Activated naive CD4-positive, alpha-beta T cell treated with Interleukin-2 at 50 U/mL for 16 hours (primary cell): ENCODE measurements at regions not wholly inside any gene's neighbourhood (a gene's known extent, or its start where the extent isn't known, plus 50 kb on each side); places are given as distances from the start of the nearest gene placed in this dataset.
A peak's percentile ranks its signal among the peaks of the same experiment; 100 is the strongest.

Source experiments
- DNase-seq: peaks from one replicate; pipeline ENCODE4 v3.0.0-alpha.2; 2020

DNA sequence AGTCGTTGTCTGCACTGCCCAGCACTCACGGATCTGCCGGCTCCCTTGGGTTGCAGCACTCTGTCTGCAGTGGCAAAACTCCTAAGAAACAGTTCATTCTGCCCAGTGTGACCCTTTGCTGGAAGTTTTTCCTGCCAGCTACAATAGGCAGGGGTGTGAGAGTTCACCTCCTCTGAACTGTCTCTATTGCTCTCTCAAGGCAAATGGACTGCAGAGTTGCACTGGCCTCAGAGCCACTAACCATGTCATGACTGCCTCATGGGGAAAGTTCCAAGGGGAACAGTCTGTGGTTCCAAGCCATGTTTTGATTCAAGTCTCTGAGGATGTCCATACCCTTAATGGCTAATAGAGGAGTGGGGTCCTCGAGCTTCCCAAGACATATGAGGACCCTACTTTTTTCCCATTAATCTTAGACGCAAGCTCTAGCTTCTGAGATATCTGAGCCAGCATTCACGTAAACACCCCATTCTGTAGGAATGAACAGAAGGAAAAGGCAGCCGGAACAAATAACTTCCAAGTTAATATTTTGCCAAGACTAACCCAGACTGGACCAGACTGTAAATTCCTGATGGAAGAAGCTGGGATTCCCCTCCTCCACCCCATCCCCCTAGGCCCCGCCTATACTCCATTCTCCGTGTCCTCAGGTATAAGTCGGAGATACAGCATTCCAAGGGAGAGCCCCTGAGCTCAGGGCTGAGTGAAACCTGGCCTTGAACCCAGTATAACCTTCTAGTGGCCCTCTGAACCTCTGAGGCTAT lies 93.8 kb upstream of the AKT3 start:
- no peak for DNase-seq

DNA sequence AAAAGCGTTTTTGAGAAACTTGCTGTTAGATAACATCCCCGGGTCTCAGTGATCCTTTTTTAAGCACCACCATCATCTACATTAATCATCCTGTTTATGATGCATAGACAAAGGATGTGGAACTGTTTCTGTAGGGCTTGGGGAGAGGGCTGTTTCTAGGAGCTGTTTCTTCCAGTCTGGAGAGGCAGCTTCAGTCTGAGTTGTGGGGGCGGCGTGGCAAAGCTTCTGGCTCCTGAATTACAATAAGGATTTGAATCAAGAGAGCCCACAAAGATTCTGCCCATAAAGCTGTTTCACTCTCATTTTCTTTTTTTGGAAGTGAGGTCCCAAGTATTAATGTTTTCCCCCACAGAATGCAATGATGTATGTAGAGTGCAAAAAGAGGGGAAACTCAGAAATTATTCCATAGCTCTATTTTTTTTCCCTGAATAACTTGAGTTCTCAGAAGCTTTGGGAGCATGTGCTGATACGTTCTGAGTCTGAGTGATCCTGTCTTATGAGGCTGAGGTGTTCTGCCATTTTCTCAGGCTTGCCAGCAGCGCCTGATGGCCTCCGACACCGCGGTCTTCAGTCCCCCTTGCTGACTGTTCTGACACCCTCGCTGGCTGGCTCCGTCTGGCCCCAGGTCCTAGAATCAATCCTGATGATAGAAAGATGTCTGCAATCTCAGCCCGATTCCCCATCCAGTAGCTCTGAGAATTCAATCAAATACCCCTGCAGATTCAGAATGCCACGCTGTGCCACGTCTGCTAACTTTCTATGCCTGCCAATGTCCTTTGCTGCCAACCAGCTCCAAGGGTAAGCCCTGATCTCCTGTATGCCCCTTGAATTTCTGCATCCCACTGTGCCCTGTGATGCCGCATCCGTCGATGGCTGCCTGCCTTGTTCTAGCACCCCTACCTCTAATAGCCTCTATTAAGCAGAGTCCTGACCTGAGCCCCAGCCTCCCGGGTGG lies 92.4 kb upstream of the AKT3 start:
- DNase-seq, result no peak

DNA sequence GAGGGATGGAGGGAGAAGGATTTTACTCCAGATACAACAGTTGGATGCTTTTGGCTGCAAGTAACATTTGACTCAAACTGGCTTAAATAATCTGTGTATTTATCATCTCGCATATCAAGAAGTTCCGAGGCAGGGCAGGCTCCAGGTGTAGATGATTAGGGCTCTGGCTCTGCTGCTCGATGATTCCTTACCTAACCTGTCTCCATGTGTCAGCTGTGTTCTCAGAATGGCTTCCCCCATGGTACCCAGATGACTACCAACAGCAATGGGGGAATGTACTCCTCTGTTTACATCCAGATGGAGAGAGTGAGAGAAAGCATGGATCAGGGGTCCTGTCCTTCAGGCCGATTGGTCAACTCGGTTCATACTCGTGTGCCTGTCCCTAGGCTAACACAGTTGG lies 90.4 kb upstream of the AKT3 start:
- DNase-seq, result no peak

DNA sequence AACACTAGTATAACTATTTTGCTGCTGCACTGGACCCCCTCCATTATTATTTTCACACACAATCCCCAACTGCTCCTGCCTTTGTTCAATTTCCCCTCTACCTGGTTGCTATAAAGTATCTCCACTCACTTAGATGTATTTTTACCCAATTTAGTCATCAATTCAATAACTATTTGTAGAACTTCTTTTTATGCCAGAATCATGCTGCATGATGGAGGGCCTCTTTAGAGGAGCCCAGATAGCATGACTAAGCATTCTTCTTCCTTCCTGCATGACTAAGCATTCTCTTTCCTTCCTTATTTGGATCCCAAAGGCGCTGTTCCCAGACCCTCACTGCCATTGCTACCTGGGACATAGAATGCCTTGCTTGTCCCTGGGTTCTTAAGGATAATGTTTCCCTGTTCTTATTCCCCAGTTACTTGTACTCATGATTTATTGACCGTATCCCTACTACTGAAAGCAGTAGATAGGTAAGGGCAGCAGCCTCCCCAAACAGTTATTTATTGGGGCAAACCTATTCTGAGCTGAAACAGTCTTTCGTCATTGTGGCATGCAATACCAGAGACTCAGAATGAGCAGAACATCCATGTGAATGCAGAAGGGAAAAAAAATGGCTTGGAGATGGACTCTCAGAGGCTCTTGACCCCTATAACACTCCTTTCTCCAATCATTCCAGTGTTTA lies 89.3 kb upstream of the AKT3 start:
- no peak for DNase-seq

DNA sequence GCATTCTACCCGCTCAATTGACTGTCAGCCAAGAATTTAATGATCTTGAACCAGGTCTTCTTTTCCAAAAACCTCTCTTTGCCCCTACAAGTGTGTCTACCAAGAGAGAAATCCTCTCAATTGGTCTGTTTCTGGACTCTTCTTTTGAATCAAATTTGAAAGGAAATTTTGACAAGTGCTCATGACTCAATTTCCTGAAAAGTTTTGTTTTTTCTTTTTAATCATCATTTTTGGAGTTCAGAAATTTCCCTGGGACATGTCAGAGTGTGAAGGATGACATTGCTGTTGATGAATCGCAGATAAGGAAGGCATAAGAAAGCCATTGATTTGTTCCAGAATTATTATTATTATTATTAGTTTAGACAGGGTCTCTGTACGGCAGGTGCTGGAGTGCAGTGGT lies 88.2 kb upstream of the AKT3 start:
- DNase-seq, result no peak

DNA sequence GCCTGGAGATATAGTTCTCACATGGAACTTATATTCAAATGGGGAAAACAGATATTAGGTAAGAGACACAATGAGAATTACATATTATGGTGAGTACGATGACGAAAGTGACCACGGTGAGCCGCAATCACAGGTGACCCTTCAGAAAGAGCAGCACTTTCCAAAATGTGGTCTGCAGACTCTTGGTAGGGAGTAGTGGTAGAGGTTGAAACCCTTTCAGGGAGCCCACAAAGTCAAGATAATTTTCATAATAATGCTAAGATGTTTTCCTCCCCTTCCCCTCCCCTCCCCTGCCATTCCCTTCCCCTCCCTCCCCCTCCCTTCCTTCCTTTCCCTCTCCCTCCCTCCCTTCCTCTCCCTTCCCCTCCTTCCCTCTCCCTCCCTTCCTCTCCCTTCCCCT lies 83.5 kb upstream of the AKT3 start:
- DNase-seq, result no peak

DNA sequence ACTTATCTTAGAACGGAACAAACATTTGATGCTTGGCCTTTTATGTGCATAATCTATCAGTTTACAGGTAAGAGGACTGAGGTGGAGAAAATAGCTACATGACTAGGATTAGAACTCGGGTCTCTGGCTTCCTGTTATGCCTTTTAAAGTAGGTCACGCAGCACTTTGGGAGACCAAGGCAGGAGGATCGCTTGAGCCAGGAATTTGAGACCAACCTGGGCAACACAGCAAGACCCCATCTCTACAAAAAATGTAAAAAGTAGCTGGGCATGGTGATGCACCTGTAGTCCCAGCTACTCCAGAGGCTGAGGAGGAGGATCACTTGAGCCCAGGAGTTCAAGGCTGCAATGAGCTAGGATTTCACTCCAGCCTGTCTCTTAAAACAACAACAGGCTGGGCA lies 81.9 kb upstream of the AKT3 start:
- DNase-seq, result no peak

DNA sequence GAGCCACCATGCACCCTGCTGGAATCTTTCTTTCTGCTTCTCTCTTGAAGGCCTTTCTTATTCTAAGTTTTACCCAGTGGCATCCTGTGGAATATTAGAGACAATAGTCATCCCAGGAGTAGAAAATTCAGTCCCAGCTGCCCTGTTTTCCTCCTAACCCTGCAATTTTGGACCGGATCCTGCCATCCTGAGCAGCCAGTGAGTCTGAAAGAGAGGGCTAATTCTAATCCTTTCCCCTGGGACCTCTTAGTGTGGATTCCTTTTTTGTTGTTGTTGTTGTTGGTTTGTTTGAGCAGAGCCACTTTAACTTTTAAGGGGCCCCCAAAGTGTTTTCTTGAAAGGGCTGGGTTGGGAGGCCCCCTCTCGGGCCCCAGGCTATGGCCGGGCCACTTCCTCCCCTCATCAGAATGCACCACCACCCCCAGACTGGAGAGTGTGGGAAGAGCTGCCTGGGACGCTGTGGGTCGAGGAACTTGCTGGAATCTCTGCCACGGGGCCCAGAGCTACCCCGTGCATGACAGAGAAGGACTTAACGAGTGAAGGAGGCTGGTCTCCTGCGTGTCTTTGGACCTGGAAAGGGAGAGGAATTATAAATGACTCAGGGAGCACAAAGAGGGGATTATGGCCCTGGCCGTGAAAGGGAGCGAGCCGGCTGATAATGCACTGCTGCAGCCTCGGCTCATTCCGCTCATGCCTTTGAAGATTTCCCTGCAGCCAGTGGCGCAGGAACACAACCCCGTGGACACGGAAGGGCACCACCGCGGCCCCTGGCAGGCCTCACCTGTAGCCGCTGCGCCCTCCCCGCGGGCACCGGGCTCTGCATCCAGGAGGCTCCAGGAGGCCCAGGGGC lies 81.0 kb upstream of the AKT3 start:
- no peak for DNase-seq

DNA sequence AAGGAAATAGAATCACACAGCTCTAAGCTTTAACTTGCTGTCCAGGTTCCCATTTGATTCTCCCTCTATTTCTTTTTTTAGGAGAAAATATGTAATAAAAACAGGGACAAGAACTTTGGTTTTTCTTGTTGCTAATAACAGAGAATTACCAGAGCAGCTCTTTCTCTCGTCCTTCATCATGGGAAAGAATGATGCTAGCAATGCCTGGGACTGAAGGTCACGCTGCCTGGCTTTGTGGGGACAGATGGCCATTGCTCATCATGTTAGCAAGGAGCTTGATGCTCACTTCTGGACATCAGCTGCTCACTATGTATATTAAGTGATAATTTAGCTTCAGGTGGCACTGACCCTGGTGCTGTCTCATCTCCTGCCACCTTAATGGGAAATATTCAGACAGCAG lies 77.3 kb upstream of the AKT3 start:
- DNase-seq, result no peak

DNA sequence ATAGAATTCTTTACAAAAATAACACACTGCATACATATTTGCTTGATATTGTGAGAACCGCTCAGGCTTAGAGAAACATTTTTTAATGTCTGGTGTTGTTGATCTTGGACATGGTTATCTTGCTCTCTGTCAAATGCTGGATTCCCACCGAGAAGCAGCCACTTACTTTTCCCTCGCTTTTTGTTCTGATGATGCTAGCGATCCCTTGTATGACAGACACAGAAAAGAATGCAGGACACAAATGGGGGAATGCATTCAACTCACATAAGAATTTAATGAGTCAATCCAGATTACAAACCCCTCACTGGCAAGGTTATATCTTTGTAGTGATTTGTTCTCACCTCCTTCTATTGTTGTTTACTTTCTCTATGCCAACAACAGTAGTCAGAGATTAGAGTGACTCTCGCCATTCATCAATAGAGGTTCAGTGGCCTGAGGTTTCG lies 76.8 kb upstream of the AKT3 start:
- DNase-seq, result no peak

DNA sequence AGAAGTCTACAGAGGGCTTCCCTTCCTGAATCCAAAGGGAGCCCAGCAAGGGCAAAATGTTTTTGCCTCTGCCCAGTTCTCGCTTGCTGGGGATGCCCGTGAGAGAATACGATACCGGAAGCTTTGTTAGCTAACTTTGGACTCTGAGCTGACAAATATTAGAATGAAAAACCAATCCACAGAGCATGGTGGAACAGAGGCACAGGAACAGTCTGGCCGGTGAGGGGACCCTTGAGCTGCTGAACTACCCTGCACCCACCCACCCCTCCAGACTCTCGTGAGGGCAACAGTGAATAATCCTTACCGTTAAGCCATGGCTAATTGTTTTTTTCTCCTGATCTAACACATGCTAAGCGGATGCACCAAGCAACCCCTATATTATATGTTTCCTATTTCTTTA lies 76.3 kb upstream of the AKT3 start:
- no peak for DNase-seq

DNA sequence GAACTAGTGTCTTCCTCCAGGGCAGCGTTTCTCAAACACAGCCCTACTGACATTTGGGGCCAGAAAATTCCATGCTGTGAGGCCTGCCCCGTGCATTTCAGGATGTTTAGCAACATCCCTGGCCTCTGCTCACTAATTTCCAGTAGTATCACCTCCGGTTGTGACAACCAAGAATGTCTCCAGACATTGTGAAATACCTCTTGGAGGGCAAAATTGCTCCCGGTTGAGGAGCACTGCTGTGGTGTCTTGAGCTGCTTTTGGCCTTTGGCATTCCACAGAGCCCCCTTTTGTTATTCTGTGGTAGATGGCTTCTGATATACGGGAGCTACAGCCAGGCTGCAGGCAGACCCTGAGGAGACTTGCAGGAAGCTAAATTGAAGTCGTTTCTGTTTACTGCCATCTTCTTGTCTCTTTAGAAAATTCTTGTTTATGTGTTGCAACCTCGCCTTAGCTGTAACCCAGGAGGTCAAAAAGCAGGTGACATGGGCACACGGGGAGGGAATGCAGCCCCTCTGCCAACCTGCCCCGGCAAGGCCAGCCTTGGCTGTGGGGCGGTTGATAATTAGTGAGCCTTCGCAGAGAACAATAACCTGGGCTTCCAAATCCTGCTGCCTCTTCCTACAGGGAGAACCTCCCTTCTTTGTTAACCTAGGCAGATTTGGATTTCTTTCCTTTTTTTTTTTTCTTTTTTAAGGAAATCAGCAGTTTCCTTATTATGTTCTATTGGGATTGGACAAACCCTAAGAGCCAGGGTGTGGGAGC lies 74.7 kb upstream of the AKT3 start:
- no peak for DNase-seq

DNA sequence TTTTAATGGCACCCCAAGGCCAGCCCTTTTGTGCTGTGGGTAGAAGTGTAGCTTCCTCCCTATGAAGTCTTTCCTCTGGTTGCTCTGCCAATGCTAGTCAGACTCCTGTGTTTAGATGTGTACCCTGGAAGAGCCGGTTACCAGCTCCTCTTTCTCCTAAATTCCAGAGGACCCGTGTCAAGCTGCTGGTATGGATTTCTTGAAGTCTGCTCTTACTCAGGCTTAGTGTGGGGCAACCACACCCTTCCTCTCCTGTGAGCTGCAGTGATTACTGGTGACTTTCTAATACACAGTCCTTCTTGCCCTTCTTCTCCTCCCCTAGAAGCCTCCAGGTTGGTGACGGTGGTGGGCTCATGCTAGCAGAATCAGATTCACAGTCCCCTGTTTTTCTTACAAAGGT lies 74.1 kb upstream of the AKT3 start:
- DNase-seq, result no peak

DNA sequence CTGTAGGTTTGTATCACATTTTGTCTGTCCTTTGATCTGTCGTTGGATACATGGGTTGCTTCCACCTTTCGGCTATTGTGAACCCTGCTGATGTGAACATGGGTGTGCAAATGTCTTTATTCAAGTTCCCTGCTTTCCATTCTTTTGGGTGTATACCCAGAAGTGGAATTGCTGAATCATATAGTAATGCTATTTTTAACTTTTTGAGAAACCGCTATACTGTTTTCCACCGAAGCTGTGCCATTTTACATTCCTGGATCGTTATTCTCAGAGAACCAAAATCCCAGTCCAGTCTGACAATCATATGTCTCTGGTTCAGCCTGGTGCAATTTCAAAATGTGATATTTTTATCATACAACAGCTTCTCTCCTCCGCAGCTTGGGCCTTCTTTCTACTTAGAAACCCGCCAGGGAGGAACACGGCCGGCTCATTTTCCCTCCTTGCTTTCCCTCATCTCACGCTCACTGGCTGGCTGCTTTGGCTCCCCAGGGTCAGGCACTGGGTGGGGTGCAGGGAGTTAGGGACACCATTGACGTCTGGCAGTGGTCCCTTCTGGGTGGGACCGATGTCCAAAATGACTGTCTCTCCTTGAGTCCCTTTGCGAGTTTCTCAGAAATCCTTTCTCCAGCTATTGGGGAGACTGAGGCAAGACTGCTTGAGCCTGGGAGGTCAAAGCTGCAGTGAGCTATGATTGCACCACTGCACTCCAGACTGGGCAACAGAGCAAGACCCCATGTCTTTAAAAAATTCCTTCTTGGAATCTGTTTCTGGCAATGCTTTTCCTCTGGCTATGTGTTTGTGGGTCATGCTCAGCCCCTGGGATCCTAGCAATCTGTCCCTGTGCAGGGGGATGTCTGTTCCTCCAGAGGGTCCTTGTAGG lies 73.5 kb upstream of the AKT3 start:
- no peak for DNase-seq

DNA sequence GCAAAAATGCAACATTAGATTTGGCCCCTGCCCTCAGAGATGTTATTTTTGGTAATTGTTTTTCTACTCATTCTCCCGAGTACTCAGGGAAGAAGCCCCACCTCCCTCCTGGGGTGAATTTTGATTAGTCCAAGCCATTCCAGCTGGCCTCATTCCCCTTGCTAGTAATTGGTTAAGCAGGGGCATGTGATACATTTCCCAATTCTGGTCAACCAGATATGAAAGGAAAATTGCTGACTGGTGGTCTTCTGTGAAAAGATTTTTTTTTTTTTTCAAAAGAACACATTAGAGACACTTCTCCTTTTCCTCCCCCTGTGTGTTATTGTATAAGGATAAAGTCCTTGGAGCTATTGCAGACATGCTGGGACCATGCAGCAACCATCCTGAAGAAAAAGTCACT lies 71.1 kb upstream of the AKT3 start:
- DNase-seq, result no peak

DNA sequence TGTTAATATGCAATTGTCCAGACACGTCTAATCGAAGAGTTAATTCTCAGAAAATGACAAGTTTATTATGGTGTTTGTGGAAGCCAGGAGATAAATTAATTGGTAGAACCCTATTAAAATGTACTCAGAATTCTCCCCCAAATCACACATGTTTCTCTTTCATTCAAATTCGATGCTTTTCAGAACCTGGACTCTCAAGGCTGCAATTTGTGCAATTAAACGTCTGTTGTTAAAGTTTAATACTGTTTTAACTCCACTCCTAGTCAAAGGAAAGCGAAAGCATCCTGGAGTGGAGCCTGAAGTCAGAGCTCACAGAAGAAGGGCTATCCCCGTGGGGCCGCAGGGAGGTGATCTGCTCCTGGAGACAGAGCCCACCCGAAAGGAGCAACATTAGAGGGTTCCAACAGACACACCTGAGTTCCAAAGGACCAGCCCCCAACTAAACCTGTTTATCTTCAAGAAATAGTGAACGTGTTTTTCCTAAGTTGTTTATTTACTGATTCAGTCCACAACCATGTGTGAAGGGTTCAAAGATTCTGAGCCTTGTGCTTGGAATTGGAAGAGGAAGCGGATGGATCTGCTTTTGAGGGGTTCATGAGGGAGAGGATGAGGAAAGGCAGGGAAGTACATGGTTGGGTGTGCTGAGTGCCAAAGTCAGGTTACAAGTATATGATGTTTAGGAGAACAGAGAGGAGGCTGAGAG lies 68.0 kb upstream of the AKT3 start:
- no peak for DNase-seq

DNA sequence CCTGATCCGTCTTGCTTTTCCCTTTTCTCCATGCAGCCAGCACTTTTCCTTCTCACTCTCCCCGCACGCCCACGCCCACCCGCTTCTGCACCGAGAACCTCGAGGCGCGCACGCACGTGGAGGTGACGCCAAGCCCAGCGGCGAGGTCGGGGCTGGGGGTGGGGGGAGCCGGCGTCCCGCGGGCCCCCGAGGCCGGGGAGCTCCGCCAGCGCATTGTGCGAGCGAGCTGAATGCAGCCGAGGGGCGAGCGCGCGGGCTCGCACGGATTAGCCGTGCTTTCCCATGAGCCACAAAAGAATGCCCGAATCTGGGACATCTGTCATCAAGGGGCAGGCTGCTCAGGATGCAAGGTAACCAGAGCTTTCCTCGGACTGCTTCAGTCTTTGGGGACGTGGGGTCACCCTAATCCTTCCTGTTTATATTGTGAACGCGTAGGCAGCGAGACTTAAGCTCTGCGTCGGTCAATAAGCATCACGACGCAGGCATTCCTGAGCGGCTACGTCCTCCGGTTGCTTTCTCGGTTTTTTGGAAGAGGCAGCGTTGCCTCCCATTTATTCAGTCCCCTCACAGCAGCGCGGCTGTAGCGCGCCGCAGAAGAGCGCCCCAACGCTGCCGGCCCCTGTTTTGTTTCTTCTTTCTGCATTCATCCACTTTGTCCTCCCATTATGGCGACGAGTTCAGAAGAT lies 67.3 kb upstream of the AKT3 start:
- DNase-seq, result peak; percentile 32

DNA sequence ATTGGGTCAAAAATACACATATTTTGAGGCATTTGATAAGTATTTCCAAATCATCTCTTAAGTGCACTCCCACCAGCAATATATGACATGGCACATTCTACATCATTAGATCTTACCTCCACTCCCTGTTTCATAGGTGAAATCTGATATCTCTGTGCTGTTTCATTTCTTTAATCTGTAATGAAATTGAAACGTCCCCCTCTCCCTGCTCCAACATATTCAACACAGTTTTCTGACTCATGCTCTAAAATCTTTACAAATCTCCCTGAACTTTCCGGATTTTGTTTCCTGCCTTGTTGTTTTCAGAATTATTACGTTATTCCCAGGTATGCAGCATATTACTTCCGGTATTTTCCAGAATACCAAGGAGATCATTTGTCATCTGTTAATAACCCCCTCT lies 66.1 kb upstream of the AKT3 start:
- no peak for DNase-seq

DNA sequence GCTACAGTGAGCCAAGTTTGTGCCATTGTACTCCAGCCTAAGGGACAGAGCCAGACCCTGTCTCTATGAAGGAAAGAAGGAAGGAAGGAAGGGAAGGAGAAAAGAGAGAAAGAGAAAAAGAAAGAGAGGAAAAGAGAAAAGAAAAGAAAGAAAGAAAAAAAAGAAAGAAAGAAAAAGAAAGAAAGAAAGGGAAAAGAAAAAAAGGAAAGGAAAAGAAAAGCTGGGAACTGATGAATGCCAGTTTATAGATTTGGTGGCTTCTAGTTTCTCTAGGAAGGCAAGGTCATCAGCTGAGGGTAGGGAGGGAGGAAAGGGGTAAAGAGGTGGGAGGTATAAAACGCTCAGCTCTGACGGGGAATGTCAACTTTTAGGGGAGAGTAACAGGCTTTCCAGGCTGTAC lies 62.3 kb upstream of the AKT3 start:
- DNase-seq, result no peak

DNA sequence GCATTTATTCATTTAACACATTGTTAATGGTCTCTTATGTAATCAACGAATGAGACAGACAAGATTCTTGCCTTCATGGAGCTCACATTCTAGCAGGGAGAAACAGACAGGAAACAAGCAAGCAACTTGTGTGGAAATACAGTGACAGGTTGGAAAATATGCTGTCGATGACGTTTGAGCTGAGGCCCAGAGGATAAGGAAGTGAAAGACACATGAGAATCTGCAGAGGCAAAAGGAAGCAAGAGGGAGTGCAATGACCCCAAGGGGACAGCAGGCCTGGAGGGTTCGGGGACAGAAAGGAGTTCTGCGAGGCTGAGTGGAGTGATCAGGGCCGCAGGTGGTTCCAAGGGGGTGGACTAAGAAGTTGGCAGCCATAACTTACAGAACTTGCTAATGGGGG lies 60.6 kb upstream of the AKT3 start:
- no peak for DNase-seq
